GM21786 (cell line): ENCODE measurements at regions not wholly inside any gene's neighbourhood (a gene's known extent, or its start where the extent isn't known, plus 50 kb on each side); places are given as distances from the start of the nearest gene placed in this dataset.
"Not testable (repeated sequence)": the region's sequence is repeated elsewhere in the genome, so short reads cannot be mapped to it uniquely, and the experiment has no call there.

Experiments
- ATAC-seq: cut with Tn5 transposase; IDR thresholded peaks from one replicate; pipeline ENCODE4 v1.9.1; 2021; ENCODE audit not compliant: unreplicated experiment

- ATAC-seq, result no peak
Observed at GRCh38 chr4:162498168-162498567, 334.4 kb upstream of the FSTL5 start.

- no peak for ATAC-seq
Observed at GRCh38 chr4:162497564-162498167, 333.9 kb upstream of the FSTL5 start.

GRCh38 chr4:162494935-162495334 is 331.1 kb upstream of the FSTL5 start:
- ATAC-seq, result no peak

- ATAC-seq, result no peak
Observed at GRCh38 chr4:162485486-162485885, 321.7 kb upstream of the FSTL5 start.

- no peak for ATAC-seq
Observed at GRCh38 chr4:162475246-162475645, 311.4 kb upstream of the FSTL5 start.

- ATAC-seq, result no peak
Observed at GRCh38 chr4:162469977-162470376, 306.2 kb upstream of the FSTL5 start.

GRCh38 chr4:162465356-162465755 is 301.6 kb upstream of the FSTL5 start:
- not testable (repeated sequence) for ATAC-seq

- no peak for ATAC-seq
Observed at GRCh38 chr4:162461952-162462351, 298.2 kb upstream of the FSTL5 start.

GRCh38 chr4:162458051-162458450 is 294.3 kb upstream of the FSTL5 start:
- no peak for ATAC-seq

GRCh38 chr4:162457071-162457865 is 293.5 kb upstream of the FSTL5 start:
- no peak for ATAC-seq

GRCh38 chr4:162456106-162456505 is 292.3 kb upstream of the FSTL5 start:
- ATAC-seq, result no peak

GRCh38 chr4:162450531-162451035 is 286.8 kb upstream of the FSTL5 start:
- no peak for ATAC-seq

GRCh38 chr4:162443510-162443909 is 279.7 kb upstream of the FSTL5 start:
- no peak for ATAC-seq

- ATAC-seq, result no peak
Observed at GRCh38 chr4:162442128-162442527, 278.3 kb upstream of the FSTL5 start.

- ATAC-seq, result no peak
Observed at GRCh38 chr4:162422312-162422711, 258.5 kb upstream of the FSTL5 start.

- no peak for ATAC-seq
Observed at GRCh38 chr4:162410854-162411253, 247.1 kb upstream of the FSTL5 start.

- ATAC-seq, result no peak
Observed at GRCh38 chr4:162409048-162409447, 245.2 kb upstream of the FSTL5 start.

GRCh38 chr4:162408309-162408708 is 244.5 kb upstream of the FSTL5 start:
- ATAC-seq, result no peak

GRCh38 chr4:162406637-162407365 is 243.0 kb upstream of the FSTL5 start:
- no peak for ATAC-seq

GRCh38 chr4:162403932-162404331 is 240.1 kb upstream of the FSTL5 start:
- ATAC-seq, result no peak

- ATAC-seq, result no peak
Observed at GRCh38 chr4:162403419-162403818, 239.6 kb upstream of the FSTL5 start.

GRCh38 chr4:162401021-162401420 is 237.2 kb upstream of the FSTL5 start:
- ATAC-seq, result no peak
